GM19467 (cell line): ENCODE measurements at regions not wholly inside any gene's neighbourhood (a gene's known extent, or its start where the extent isn't known, plus 50 kb on each side); places are given as distances from the start of the nearest gene placed in this dataset.
"Not testable (repeated sequence)": the region's sequence is repeated elsewhere in the genome, so short reads cannot be mapped to it uniquely, and the experiment has no call there.

Experiments used
- ATAC-seq: cut with Tn5 transposase; IDR thresholded peaks from one replicate; pipeline ENCODE4 v1.9.1; 2021; ENCODE audit warnings: mild to moderate bottlenecking, moderate library complexity; ENCODE audit not compliant: unreplicated experiment

GRCh38 chr10:120047926-120048325 lies 155.4 kb downstream of the SEC23IP start:
- ATAC-seq = no peak

- no peak for ATAC-seq
Measured at GRCh38 chr10:120048391-120048790, 155.9 kb downstream of the SEC23IP start.

- no peak for ATAC-seq
Measured at GRCh38 chr10:120051671-120052070, 159.1 kb downstream of the SEC23IP start.

- ATAC-seq = no peak
Measured at GRCh38 chr10:120052964-120053702, 160.6 kb downstream of the SEC23IP start.

- not testable (repeated sequence) for ATAC-seq
Measured at GRCh38 chr10:120059790-120060189, 167.3 kb downstream of the SEC23IP start.

- ATAC-seq = no peak
Measured at GRCh38 chr10:120067427-120067826, 174.9 kb downstream of the SEC23IP start.

- ATAC-seq = no peak
Measured at GRCh38 chr10:120069700-120070099, 177.2 kb downstream of the SEC23IP start.

- no peak for ATAC-seq
Measured at GRCh38 chr10:120075349-120075748, 182.8 kb downstream of the SEC23IP start.

GRCh38 chr10:120076996-120077706 lies 184.6 kb downstream of the SEC23IP start:
- no peak for ATAC-seq

- no peak for ATAC-seq
Measured at GRCh38 chr10:120077707-120078492, 185.4 kb downstream of the SEC23IP start.

GRCh38 chr10:120085096-120085796 lies 192.7 kb downstream of the SEC23IP start:
- ATAC-seq = no peak

GRCh38 chr10:120086066-120086465 lies 193.5 kb downstream of the SEC23IP start:
- ATAC-seq = no peak

- ATAC-seq = no peak
Measured at GRCh38 chr10:120087109-120087508, 194.6 kb downstream of the SEC23IP start.

GRCh38 chr10:120095875-120096274 lies 203.3 kb downstream of the SEC23IP start:
- ATAC-seq = no peak

- ATAC-seq = no peak
Measured at GRCh38 chr10:120097766-120098165, 205.2 kb downstream of the SEC23IP start.

GRCh38 chr10:120098232-120098930 lies 205.9 kb downstream of the SEC23IP start:
- ATAC-seq = no peak

GRCh38 chr10:120103738-120104560 lies 211.4 kb downstream of the SEC23IP start:
- ATAC-seq = no peak

- ATAC-seq = no peak
Measured at GRCh38 chr10:120105001-120105400, 212.5 kb downstream of the SEC23IP start.

- no peak for ATAC-seq
Measured at GRCh38 chr10:120105492-120105891, 213.0 kb downstream of the SEC23IP start.
